GM12878 (cell line): ENCODE measurements at regions not wholly inside any gene's neighbourhood (a gene's known extent, or its start where the extent isn't known, plus 50 kb on each side); places are given as distances from the start of the nearest gene placed in this dataset.

Experiments used
- ATAC-seq: fragments of 200-7000 bp; cut with Tn5 transposase; 3 replicates; pipeline ENCODE4 v1.9.1; 2020; ENCODE audit warnings: mild to moderate bottlenecking, moderate library complexity
- BruUV-seq: library from RNA; stranded (reverse); fragments of 400-500 nt; replicated peaks from 2 replicates; lab custom pipeline; 2021; lab: Mats Ljungman, UMichigan
- CTCF ChIA-PET: fragments of 300-600 bp; sonication (Branson Sonifier 250); formaldehyde crosslinking; extraction: SDS; loops from one replicate; lab custom pipeline; 2021; ENCODE audit warnings: inconsistent platforms; lab: Yijun Ruan, JAX
- POLR2A ChIA-PET: fragments of 350-600 bp; formaldehyde crosslinking; extraction: SDS; loops from one replicate; lab custom pipeline; 2021; ENCODE audit warnings: inconsistent platforms; lab: Charles Lee
- RAD21 ChIA-PET: fragments of 300-600 bp; sonication (Branson Sonifier 250); formaldehyde crosslinking; loops from one replicate; lab custom pipeline; 2023; ENCODE audit warnings: antibody characterized with exemption; ENCODE audit not compliant: unreplicated experiment; lab: Charles Lee
- SMC1A ChIA-PET: fragments of 300-600 bp; sonication (Branson Sonifier 250); formaldehyde crosslinking; loops from one replicate; lab custom pipeline; 2023; ENCODE audit not compliant: unreplicated experiment, uncharacterized antibody; lab: Charles Lee
- DNase-seq: peaks from one replicate; pipeline ENCODE4 v3.0.0-alpha.2; 2011; ENCODE audit warnings: low read depth, low spot score
- FAIRE-seq: peaks from 3 replicates; lab custom pipeline; 2011; peaks lifted over from hg19 to GRCh38; lab: Jason Lieb, UNC
- H2AFZ ChIP-seq: 2 replicates; pipeline ENCODE4 v1.6.0; 2011; ENCODE audit warnings: low read depth, low read length, control low read depth; ENCODE audit not compliant: control insufficient read depth
- H3K27ac ChIP-seq: 2 replicates; pipeline ENCODE4 v1.5.1; 2011; ENCODE audit warnings: control low read depth; ENCODE audit not compliant: control insufficient read depth, insufficient read depth
- H3K27me3 ChIP-seq, 2 experiments: replicated peaks in 1 of 2; 2 replicates each; pipeline versions ENCODE4 v1.6.0 to v1.6.1; 2011; ENCODE audit warnings: low read length in 1 of 2; ENCODE audit not compliant: control insufficient read depth in 2 of 2, insufficient read depth in 2 of 2
- H3K36me3 ChIP-seq, 2 experiments: 2 replicates each; pipeline ENCODE4 v1.5.1; 2011; ENCODE audit warnings: low read length in 1 of 2; ENCODE audit not compliant: control insufficient read depth in 2 of 2, insufficient read depth in 2 of 2
- H3K4me1 ChIP-seq: 2 replicates; pipeline ENCODE4 v1.6.1; 2011; ENCODE audit warnings: mild to moderate bottlenecking, low read length, moderate library complexity, mixed read lengths; ENCODE audit not compliant: control insufficient read depth, insufficient read depth
- H3K4me2 ChIP-seq: 2 replicates; pipeline ENCODE4 v1.6.0; 2011; ENCODE audit warnings: control low read depth; ENCODE audit not compliant: control insufficient read depth, insufficient read depth
- H3K4me3 ChIP-seq: fragments of 200-600 bp; sonication (generic); 2 replicates; pipeline ENCODE4 v1.5.1; 2016
- H3K79me2 ChIP-seq: 2 replicates; pipeline ENCODE4 v1.6.0; 2011; ENCODE audit warnings: low read length; ENCODE audit not compliant: control insufficient read depth, insufficient read depth
- H3K9ac ChIP-seq: 2 replicates; pipeline ENCODE4 v1.8.0; 2011; ENCODE audit warnings: low read length, control low read depth, mixed read lengths; ENCODE audit not compliant: control insufficient read depth, insufficient read depth
- H3K9me3 ChIP-seq: replicated peaks from 3 replicates; pipeline ENCODE4 v1.5.1; 2011; ENCODE audit warnings: mild to moderate bottlenecking, low read length; ENCODE audit not compliant: control insufficient read depth, insufficient read depth
- H4K20me1 ChIP-seq: 2 replicates; pipeline ENCODE4 v1.6.0; 2011; ENCODE audit not compliant: control insufficient read depth, insufficient read depth
- IRF3 ChIP-seq: fragments of 450-650 bp; IDR thresholded peaks from 2 replicates; pipeline ENCODE4 v1.6.1; 2014; ENCODE audit warnings: mild to moderate bottlenecking
- IRF4 ChIP-seq: IDR thresholded peaks from 2 replicates; pipeline ENCODE4 v1.6.1; 2011; ENCODE audit warnings: low read depth, low read length
- MTA3 ChIP-seq: IDR thresholded peaks from 2 replicates; pipeline ENCODE4 v1.6.1; 2012; ENCODE audit warnings: low read length, inconsistent platforms, borderline replicate concordance
- MYB ChIP-seq: fragments of 150-350 bp; IDR thresholded peaks from 2 replicates; pipeline ENCODE4 v1.6.1; 2014; ENCODE audit warnings: mild to moderate bottlenecking, low read depth, low read length, borderline replicate concordance
- POLR2AphosphoS5 ChIP-seq: IDR thresholded peaks from 2 replicates; pipeline ENCODE4 v1.6.1; 2011; ENCODE audit warnings: mild to moderate bottlenecking, low read length, inconsistent platforms
- REST ChIP-seq: IDR thresholded peaks from 2 replicates; pipeline ENCODE4 v1.6.1; 2012; ENCODE audit warnings: mild to moderate bottlenecking, low read depth, low read length
- RFX5 ChIP-seq: IDR thresholded peaks from 2 replicates; pipeline ENCODE4 v1.6.1; 2011; ENCODE audit warnings: low read depth, low read length, improper control_type of control experiment
- TAF1 ChIP-seq: IDR thresholded peaks from 2 replicates; pipeline ENCODE4 v1.6.1; 2011; ENCODE audit warnings: mild to moderate bottlenecking, low read depth, low read length, borderline replicate concordance
- ZBTB4 ChIP-seq: fragments of 450-650 bp; formaldehyde crosslinking; IDR thresholded peaks from 2 replicates; pipeline ENCODE4 v1.4.0; 2022; ENCODE audit warnings: mild to moderate bottlenecking, moderate library complexity
- WGBS: methylation state at CpG from one replicate; pipeline ENCODE4 v1.1.6; 2016; ENCODE audit warnings: low lambda C conversion rate; ENCODE audit not compliant: insufficient replicate concordance, insufficient coverage; ENCODE audit errors: missing lambda C conversion rate; 5-methylcytosine and 5-hydroxymethylcytosine counted together
- in situ Hi-C: fragments of 300-500 bp; cut with MboI; formaldehyde crosslinking; loops from 9 replicates; pipeline ENCODE4 v1.14.3; 2018; ENCODE audit warnings: mixed read lengths
- intact Hi-C: fragments of 100-400 bp; cut with micrococcal nuclease; formaldehyde crosslinking; loops from one replicate; pipeline ENCODE4 v1.14.2; 2022; ENCODE audit not compliant: unreplicated experiment

GRCh38 chr11:87583931-87584330 lies 546.2 kb downstream of the TMEM135 start:
- Histone ChIP-seq H4K20me1 (no peaks in the 10 kb centered on the region), H3K4me1 (no peaks in the 10 kb centered on the region), H3K4me3 (no peak overlapping the region), H3K79me2 (no peaks in the 10 kb centered on the region), H3K27me3 (no peaks in the 10 kb centered on the region), H2AFZ (no peak overlapping the region), H3K9ac (no peak overlapping the region), H3K27ac (no peak overlapping the region), H3K4me2 (no peak overlapping the region), H3K9me3 (no peaks in the 10 kb centered on the region), H3K36me3 (no peaks in the 10 kb centered on the region)
- ChIA-PET RAD21 (no interaction called here), CTCF (interaction anchor here (1.1 kb wide), 1 partner anchor 12 kb away, joined by 3 read pairs; no protein-coding TSS in a partner anchor), SMC1A (no interaction called here), POLR2A (no interaction called here)
- intact Hi-C loops: no loop called here
- no TSS peak for BruUV-seq
- DNase-seq (no peak), FAIRE-seq (no peak), ATAC-seq (no peak)
- TF ChIP-seq TAF1: no peak
- TF ChIP-seq IRF3: no peak
- no peak for TF ChIP-seq MYB
- no peak for TF ChIP-seq IRF4
- in situ Hi-C loops: no loop called here
- 21% methylated on average over 2 of the region's 2 CpGs for WGBS

GRCh38 chr11:87575088-87575487 lies 537.4 kb downstream of the TMEM135 start:
- ATAC-seq (no peak), FAIRE-seq (no peak), DNase-seq (no peak)
- ChIA-PET RAD21 (no interaction called here), CTCF (no interaction called here), POLR2A (no interaction called here), SMC1A (no interaction called here)
- H3K4me3 ChIP-seq: no peak overlapping the region
- in situ Hi-C loops: no loop called here
- TF ChIP-seq POLR2AphosphoS5 (no peak), RFX5 (no peak), MTA3 (no peak), REST (no peak), ZBTB4 (CRISPR knock-in tag) (no peak)
- no peaks in the 10 kb centered on the region for H4K20me1 ChIP-seq
- intact Hi-C loops: no loop called here
- H3K4me2 ChIP-seq: no peak overlapping the region
- H3K4me1 ChIP-seq: no peaks in the 10 kb centered on the region
- H3K79me2 ChIP-seq: no peaks in the 10 kb centered on the region
- no peaks in the 10 kb centered on the region for H3K36me3 ChIP-seq
- BruUV-seq: no TSS peak
- no peaks in the 10 kb centered on the region for H3K9me3 ChIP-seq
- H3K27ac ChIP-seq: no peak overlapping the region
- H3K9ac ChIP-seq: no peak overlapping the region
- H3K27me3 ChIP-seq: no peaks in the 10 kb centered on the region; a peak in 1 of 4 replicates
- H2AFZ ChIP-seq: no peak overlapping the region
